ENCODE measurements at regions not wholly inside any gene's neighbourhood (a gene's known extent, or its start where the extent isn't known, plus 50 kb on each side); places are given as distances from the start of the nearest gene placed in this dataset.
A peak's percentile ranks its signal among the peaks of the same experiment; 100 is the strongest.

DNA sequence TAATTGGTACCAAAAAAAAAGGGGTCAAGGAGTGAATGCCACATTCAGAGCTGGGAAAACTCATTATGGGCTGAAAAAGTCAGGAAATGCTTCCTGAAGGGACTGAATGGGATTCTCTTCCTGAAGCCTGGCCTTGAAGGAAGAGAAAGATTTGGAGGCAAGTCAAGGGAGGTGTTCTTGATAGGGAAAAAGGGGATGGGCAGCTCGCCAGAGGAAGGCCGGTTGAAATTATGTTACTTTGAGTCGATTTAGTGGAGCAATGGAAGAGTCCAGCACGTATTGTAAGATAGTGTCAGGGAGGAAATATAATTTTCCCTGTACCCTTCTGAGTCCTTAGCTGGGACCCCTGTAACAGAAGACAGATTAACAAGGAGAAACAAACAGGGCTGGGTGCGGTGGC is 94.1 kb upstream of the CALM2 start:
- TF ChIP-seq CTCF (IDR thresholded peaks at IDR 0.05; ENCODE audit: unreplicated experiment): no peak
- H3K27ac Mint-ChIP-seq (ENCODE audit: unreplicated experiment): peak overlapping the region; percentile 12
- peaks cover 22% of the 10 kb centered on the region for H3K4me1 Mint-ChIP-seq (ENCODE audit: unreplicated experiment)
- H3K4me3 Mint-ChIP-seq (ENCODE audit: unreplicated experiment): no peak overlapping the region
- no peaks in the 10 kb centered on the region for H3K9me3 Mint-ChIP-seq (ENCODE audit: unreplicated experiment)
- DNase-seq (ENCODE audit: low spot score): no peak
- H3K36me3 Mint-ChIP-seq (ENCODE audit: low read depth, unreplicated experiment): no peaks in the 10 kb centered on the region
- peaks cover 5% of the 10 kb centered on the region for H3K27me3 Mint-ChIP-seq (ENCODE audit: unreplicated experiment)

DNA sequence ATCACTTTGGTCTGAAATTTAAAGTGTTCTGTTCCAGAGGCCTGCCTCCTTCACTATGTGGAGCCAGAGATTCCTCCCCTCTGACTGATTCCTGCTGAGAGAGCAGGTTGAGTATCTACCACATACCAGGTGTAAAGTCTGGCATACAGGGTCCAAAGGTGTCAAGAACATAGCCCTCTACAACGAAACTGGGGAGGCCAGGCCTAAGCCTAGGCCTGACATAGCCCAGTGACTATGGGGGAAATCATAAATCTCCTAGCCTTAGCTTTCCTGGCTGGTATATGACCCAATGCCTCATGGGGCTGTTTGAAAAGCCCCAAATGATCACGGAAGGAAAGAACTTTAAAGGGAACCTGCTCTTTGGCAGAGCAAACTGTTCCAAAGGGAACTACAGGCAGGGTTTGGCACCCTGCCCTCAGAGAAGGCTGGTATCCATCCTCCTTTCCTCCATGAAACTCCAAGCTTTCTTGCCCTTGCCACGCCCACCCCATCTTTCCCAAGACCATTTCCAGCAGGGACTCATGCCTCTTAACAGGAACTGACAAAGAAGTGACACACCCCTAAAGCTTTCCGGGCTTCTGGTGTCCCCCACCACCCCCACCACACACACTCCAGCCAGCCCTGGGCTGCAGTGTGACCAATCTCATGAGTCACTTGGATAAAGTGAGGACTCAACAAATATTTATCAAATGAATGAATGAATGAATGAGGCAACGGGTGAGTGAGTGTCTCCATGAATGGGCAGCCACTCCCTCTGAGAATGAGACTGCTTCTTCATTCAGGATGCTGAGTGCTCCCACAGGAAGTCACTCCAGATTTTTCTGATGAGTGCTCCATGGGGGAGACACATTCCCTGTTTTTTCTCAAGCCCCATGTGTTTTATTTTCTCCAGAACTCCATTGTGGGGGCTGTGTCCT is 93.3 kb upstream of the CALM2 start:
- Mint-ChIP-seq H3K4me1 (ENCODE audit: unreplicated experiment) (peaks cover 22% of the 10 kb centered on the region), H3K4me3 (ENCODE audit: unreplicated experiment) (no peak overlapping the region), H3K27me3 (ENCODE audit: unreplicated experiment) (peaks cover 4% of the 10 kb centered on the region), H3K27ac (ENCODE audit: unreplicated experiment) (no peak overlapping the region), H3K36me3 (ENCODE audit: low read depth, unreplicated experiment) (no peaks in the 10 kb centered on the region), H3K9me3 (ENCODE audit: unreplicated experiment) (no peaks in the 10 kb centered on the region)
- no peak for DNase-seq (ENCODE audit: low spot score)
- no peak for TF ChIP-seq CTCF (IDR thresholded peaks at IDR 0.05; ENCODE audit: unreplicated experiment)

DNA sequence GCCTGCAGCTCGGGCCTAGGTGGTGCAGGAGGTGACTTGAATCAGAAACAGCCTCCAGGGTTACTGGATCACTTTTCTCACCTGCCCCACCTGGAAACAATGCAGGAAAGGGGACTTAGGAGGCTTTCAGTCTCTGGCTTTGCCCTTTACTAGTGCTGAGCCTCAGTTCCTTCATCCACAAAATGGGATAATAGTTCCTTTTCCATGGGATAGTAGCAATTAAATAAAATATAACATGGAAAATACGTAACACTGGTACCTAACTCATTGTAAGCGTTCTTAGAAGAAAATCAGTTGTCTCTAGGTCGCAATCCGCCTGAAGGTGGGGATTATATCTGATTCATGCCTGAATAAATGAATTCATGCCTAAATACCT is 91.4 kb upstream of the CALM2 start:
- H3K9me3 Mint-ChIP-seq (ENCODE audit: unreplicated experiment): no peaks in the 10 kb centered on the region
- peaks cover 20% of the 10 kb centered on the region for H3K4me1 Mint-ChIP-seq (ENCODE audit: unreplicated experiment)
- DNase-seq (ENCODE audit: low spot score): no peak
- peaks cover 7% of the 10 kb centered on the region for H3K27me3 Mint-ChIP-seq (ENCODE audit: unreplicated experiment)
- no peaks in the 10 kb centered on the region for H3K36me3 Mint-ChIP-seq (ENCODE audit: low read depth, unreplicated experiment)
- H3K27ac Mint-ChIP-seq (ENCODE audit: unreplicated experiment): no peak overlapping the region
- no peak for TF ChIP-seq CTCF (IDR thresholded peaks at IDR 0.05; ENCODE audit: unreplicated experiment)
- H3K4me3 Mint-ChIP-seq (ENCODE audit: unreplicated experiment): no peak overlapping the region

DNA sequence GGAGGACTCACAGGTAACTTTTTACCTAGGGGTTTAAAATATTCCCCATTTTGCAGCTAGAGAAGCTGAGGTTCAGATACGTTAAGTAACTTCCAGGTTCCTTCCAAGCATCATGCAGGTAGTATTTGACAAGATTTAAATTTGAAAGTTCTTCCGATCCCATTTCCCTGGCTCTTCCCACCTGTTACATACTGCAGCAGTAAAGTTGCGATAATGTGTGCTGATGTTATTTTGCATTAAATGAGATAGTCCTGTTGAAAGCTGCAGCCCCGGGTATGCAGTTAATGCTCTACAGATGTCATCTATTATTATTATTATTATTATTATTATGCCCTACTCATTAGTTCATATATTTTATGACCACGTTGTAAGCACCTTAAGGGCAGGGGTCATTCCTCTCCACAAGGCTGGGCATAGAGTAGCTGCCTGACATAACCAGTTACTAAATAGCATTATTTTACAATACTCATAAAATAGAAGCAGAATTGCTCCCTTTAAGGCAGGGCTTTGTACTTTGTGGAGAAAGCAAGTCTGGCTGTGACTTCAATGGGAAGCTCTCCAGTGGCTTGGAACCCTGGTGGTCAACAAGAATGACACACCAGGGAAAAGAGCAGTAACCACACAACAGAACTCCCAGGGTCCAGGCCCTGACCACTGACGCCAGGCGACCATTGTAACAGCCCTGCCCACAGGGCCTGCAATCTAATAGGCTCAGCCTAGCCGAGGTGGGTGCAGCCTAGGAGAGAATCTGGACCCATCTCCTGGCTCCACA is 90.8 kb upstream of the CALM2 start:
- Mint-ChIP-seq H3K27me3 (ENCODE audit: unreplicated experiment) (peaks cover 7% of the 10 kb centered on the region), H3K4me3 (ENCODE audit: unreplicated experiment) (no peak overlapping the region), H3K27ac (ENCODE audit: unreplicated experiment) (no peak overlapping the region), H3K36me3 (ENCODE audit: low read depth, unreplicated experiment) (no peaks in the 10 kb centered on the region), H3K9me3 (ENCODE audit: unreplicated experiment) (no peaks in the 10 kb centered on the region), H3K4me1 (ENCODE audit: unreplicated experiment) (peaks cover 20% of the 10 kb centered on the region)
- no peak for TF ChIP-seq CTCF (IDR thresholded peaks at IDR 0.05; ENCODE audit: unreplicated experiment)
- no peak for DNase-seq (ENCODE audit: low spot score)

Measured in endothelial cell (in vitro differentiated cells).